ENCODE measurements at regions not wholly inside any gene's neighbourhood (a gene's known extent, or its start where the extent isn't known, plus 50 kb on each side); places are given as distances from the start of the nearest gene placed in this dataset.

DNA sequence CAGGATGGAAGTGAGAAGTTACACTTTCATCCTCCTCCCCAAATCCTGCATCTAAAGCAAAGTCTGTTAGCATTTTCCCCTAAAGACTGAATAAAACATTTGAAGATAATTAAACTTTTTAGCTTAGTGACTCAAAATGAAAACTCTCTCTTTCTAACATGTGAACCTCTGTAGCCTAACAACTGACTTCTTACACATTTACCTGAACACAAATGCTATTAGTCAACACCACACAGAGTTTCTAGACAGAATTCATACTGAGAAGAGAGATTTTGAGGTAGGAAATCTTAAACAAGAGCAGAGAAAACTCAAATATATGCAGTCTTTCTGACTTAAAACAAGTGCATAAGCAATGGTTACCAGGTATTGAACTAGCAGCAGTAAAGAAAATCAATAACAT lies 149.9 kb upstream of the SMLR1 start:
- Histone ChIP-seq H3K9me3 (no peaks in the 10 kb centered on the region), H3K4me1 (ENCODE audit: low read depth) (no peaks in the 10 kb centered on the region), H3K4me3 (no peak overlapping the region), H3K36me3 (ENCODE audit: low read depth) (no peaks in the 10 kb centered on the region)
- TF ChIP-seq, protein P1, sequence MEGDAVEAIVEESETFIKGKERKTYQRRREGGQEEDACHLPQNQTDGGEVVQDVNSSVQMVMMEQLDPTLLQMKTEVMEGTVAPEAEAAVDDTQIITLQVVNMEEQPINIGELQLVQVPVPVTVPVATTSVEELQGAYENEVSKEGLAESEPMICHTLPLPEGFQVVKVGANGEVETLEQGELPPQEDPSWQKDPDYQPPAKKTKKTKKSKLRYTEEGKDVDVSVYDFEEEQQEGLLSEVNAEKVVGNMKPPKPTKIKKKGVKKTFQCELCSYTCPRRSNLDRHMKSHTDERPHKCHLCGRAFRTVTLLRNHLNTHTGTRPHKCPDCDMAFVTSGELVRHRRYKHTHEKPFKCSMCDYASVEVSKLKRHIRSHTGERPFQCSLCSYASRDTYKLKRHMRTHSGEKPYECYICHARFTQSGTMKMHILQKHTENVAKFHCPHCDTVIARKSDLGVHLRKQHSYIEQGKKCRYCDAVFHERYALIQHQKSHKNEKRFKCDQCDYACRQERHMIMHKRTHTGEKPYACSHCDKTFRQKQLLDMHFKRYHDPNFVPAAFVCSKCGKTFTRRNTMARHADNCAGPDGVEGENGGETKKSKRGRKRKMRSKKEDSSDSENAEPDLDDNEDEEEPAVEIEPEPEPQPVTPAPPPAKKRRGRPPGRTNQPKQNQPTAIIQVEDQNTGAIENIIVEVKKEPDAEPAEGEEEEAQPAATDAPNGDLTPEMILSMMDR (IDR thresholded peaks at IDR 0.05) = no peak
- ATAC-seq = no peak
- intact Hi-C loops (cut with DNase I, micrococcal nuclease) = no loop called here
- DNase-seq = no peak

DNA sequence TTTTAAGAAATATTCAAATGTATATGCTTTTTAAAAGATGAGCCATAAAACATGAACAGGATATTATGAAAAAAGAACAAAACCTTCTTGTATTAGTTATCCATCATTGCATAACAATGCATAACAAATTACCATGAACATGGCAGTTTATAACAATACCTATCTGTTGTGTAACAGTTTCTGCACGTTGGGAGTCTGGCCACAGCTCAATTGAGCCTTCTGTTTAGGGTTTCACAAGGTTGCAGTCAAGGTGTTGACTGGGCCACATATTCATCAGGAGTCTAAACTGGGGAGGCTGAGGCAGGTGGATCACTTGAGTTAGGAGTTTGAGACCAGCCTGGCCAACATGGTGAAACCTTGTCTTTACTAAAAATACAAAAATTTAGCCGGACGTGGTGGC lies 149.4 kb upstream of the SMLR1 start:
- no peak for DNase-seq
- TF ChIP-seq, protein P1 (IDR thresholded peaks at IDR 0.05) = no peak
- no peaks in the 10 kb centered on the region for H3K9me3 ChIP-seq
- H3K4me1 ChIP-seq (ENCODE audit: low read depth) = no peaks in the 10 kb centered on the region
- ATAC-seq = no peak
- H3K4me3 ChIP-seq = no peak overlapping the region
- H3K36me3 ChIP-seq (ENCODE audit: low read depth) = no peaks in the 10 kb centered on the region
- intact Hi-C loops (cut with DNase I, micrococcal nuclease) = no loop called here

DNA sequence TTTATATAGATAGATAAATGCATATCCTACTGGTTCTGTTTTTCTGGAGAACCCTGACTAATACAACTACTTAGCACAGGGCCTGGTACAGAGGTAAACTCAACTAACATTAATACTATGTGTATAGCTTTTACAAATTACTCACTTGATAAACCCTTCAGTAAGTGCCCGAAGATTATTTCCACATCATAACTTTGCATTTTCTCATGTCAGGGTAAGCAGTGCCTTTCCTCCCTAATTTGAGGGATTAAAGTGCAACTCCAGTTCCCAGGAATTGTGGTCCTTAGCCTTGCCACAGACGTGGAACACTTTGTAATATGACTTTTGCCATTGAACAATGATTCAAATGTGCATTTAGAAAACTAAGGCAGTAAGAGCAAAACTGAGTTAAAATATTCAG lies 147.5 kb upstream of the SMLR1 start:
- intact Hi-C loops (cut with DNase I, micrococcal nuclease) = no loop called here
- ATAC-seq (no peak), DNase-seq (no peak)
- H3K4me1 ChIP-seq (ENCODE audit: low read depth) = no peaks in the 10 kb centered on the region
- no peak overlapping the region for H3K4me3 ChIP-seq
- no peaks in the 10 kb centered on the region for H3K36me3 ChIP-seq (ENCODE audit: low read depth)
- TF ChIP-seq, protein P1 (IDR thresholded peaks at IDR 0.05) = no peak
- H3K9me3 ChIP-seq = no peaks in the 10 kb centered on the region

DNA sequence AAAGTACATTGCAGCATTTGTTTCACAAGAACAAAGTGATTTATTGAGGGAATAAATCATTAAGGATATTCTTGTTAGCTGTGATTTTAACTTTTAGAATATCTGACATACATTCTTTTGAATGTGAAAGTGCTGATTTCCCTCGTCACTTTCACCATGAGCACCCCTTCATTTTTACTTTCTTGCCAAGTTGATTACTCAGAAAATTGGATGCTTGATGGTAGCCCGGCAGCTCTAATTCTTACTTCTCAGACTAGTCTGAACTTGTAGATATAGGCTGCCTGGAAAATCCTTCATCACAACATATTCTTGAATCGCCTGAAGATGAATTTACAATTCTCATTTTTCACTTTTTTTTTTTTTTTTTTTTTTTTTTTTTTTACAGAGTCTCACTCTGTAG lies 147.1 kb upstream of the SMLR1 start:
- Histone ChIP-seq H3K4me3 (no peak overlapping the region), H3K36me3 (ENCODE audit: low read depth) (no peaks in the 10 kb centered on the region), H3K4me1 (ENCODE audit: low read depth) (no peaks in the 10 kb centered on the region), H3K9me3 (no peaks in the 10 kb centered on the region)
- TF ChIP-seq, protein P1 (IDR thresholded peaks at IDR 0.05) = no peak
- intact Hi-C loops (cut with DNase I, micrococcal nuclease) = no loop called here
- ATAC-seq (no peak), DNase-seq (no peak)

DNA sequence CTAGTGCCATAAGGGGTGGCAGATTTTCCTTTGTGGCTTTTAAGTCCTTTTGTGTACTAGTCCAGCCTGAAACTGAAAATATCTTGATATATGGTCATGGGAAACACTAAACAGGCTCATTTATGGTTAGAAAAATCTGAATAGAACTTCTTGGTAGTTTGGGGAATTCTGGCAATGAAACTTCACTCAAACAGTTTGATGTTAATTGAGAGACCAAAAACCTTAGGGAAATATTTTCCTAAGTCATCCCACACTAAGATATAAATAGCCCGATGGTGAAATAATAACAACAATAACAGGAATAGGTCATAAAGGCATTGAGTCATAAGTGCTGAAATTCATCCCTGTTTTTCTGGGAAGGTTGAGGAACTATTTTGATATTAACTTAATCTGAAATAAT lies 146.2 kb upstream of the SMLR1 start:
- DNase-seq (no peak), ATAC-seq (no peak)
- intact Hi-C loops (cut with DNase I, micrococcal nuclease) = no loop called here
- TF ChIP-seq, protein P1 (IDR thresholded peaks at IDR 0.05) = no peak
- Histone ChIP-seq H3K4me1 (ENCODE audit: low read depth) (no peaks in the 10 kb centered on the region), H3K9me3 (no peaks in the 10 kb centered on the region), H3K36me3 (ENCODE audit: low read depth) (no peaks in the 10 kb centered on the region), H3K4me3 (no peak overlapping the region)

DNA sequence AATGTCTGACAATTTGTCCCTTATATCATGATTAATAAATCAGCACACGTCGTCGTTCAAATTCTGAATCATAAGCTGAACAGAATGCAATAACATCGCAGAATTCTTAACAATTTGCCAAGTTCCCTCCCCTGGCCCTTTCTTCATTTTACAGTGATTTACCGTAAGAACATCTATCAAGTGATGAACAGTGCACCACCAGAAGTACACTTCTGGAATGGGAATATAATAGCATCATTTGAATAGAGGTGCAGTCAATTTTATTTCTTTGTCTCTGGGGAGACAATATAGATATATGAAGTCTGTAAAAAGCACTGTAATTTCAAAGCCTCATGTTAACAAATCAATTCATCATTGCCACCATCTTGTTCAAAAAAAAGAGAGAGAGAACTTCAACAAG lies 145.1 kb upstream of the SMLR1 start:
- Histone ChIP-seq H3K36me3 (ENCODE audit: low read depth) (no peaks in the 10 kb centered on the region), H3K4me1 (ENCODE audit: low read depth) (no peaks in the 10 kb centered on the region), H3K9me3 (no peaks in the 10 kb centered on the region), H3K4me3 (no peak overlapping the region)
- ATAC-seq (no peak), DNase-seq (no peak)
- TF ChIP-seq, protein P1 (IDR thresholded peaks at IDR 0.05) = no peak
- intact Hi-C loops (cut with DNase I, micrococcal nuclease) = no loop called here

All from mucosa of descending colon (tissue), 3 donors.